Ascending aorta (tissue), 2 donors: ENCODE measurements at regions not wholly inside any gene's neighbourhood (a gene's known extent, or its start where the extent isn't known, plus 50 kb on each side); places are given as distances from the start of the nearest gene placed in this dataset.
"Not testable (repeated sequence)": the region's sequence is repeated elsewhere in the genome, so short reads cannot be mapped to it uniquely, and the experiment has no call there.

ENCODE experiments used
- DNase-seq, 2 donors: peaks; one replicate each; pipeline ENCODE4 v3.0.0-alpha.2; 2019; ENCODE audit warnings: low spot score in 2 of 2
- H3K27ac ChIP-seq, 2 donors: fragments of 200-600 bp; sonication (generic); one replicate each; pipeline ENCODE4 v1.5.1; 2016 to 2017; ENCODE audit warnings: mild to moderate bottlenecking in 1 of 2
- H3K27me3 ChIP-seq: fragments of 200-600 bp; sonication (generic); one replicate; pipeline ENCODE4 v1.5.1; 2017
- H3K36me3 ChIP-seq, 2 donors: fragments of 200-600 bp; sonication (generic); one replicate each; pipeline ENCODE4 v1.5.1; 2016
- H3K4me1 ChIP-seq, 2 donors: fragments of 200-600 bp; sonication (generic); one replicate each; pipeline ENCODE4 v1.5.1; 2016 to 2017; ENCODE audit warnings: mild to moderate bottlenecking in 1 of 2
- H3K4me3 ChIP-seq, 2 donors: fragments of 200-600 bp; sonication (generic); one replicate each; pipeline ENCODE4 v1.5.1; 2016 to 2017; ENCODE audit warnings: mild to moderate bottlenecking in 1 of 2
- H3K9me3 ChIP-seq, 2 donors: fragments of 200-600 bp; sonication (generic); one replicate each; pipeline ENCODE4 v1.5.1; 2016
- intact Hi-C: fragments of 100-400 bp; cut with DNase I; formaldehyde crosslinking; loops from one replicate; pipeline ENCODE4 v1.15.1; 2023

- H3K9me3 ChIP-seq, H3K36me3 ChIP-seq, H3K27me3 ChIP-seq, H3K4me3 ChIP-seq, H3K27ac ChIP-seq, intact Hi-C loops, H3K4me1 ChIP-seq: not testable (repeated sequence)
- peak in 1 of 2 donors; percentile 13 for DNase-seq
Observed at GRCh38 chr9:66736686-66737085, 163.8 kb upstream of the ZNF658 start.

GRCh38 chr9:66738418-66738817, 162.1 kb upstream of the ZNF658 start:
- intact Hi-C loops, H3K4me3 ChIP-seq, H3K27ac ChIP-seq, DNase-seq, H3K27me3 ChIP-seq, H3K36me3 ChIP-seq, H3K9me3 ChIP-seq, H3K4me1 ChIP-seq: not testable (repeated sequence)

- H3K4me1 ChIP-seq, H3K27ac ChIP-seq, DNase-seq, intact Hi-C loops, H3K9me3 ChIP-seq, H3K27me3 ChIP-seq, H3K4me3 ChIP-seq, H3K36me3 ChIP-seq: not testable (repeated sequence)
Observed at GRCh38 chr9:66740136-66740535, 160.4 kb upstream of the ZNF658 start.

- DNase-seq, intact Hi-C loops: not testable (repeated sequence)
Observed at GRCh38 chr9:66745846-66746245, 154.7 kb upstream of the ZNF658 start.

GRCh38 chr9:66752324-66752923, 148.1 kb upstream of the ZNF658 start:
- H3K4me1 ChIP-seq, H3K4me3 ChIP-seq, H3K27me3 ChIP-seq, DNase-seq, intact Hi-C loops, H3K36me3 ChIP-seq, H3K27ac ChIP-seq, H3K9me3 ChIP-seq: not testable (repeated sequence)

More at GRCh38 chr9:66745846-66746245, 154.7 kb upstream of the ZNF658 start:
- not testable (repeated sequence) for H3K27ac ChIP-seq, H3K36me3 ChIP-seq, H3K4me3 ChIP-seq, H3K27me3 ChIP-seq, H3K9me3 ChIP-seq, H3K4me1 ChIP-seq

- H3K4me1 ChIP-seq, H3K4me3 ChIP-seq, DNase-seq, H3K27ac ChIP-seq, H3K9me3 ChIP-seq, H3K27me3 ChIP-seq, H3K36me3 ChIP-seq, intact Hi-C loops: not testable (repeated sequence)
Observed at GRCh38 chr9:66759825-66760492, 140.6 kb upstream of the ZNF658 start.

GRCh38 chr9:66764799-66765493, 135.6 kb upstream of the ZNF658 start:
- H3K27me3 ChIP-seq, intact Hi-C loops, H3K27ac ChIP-seq, H3K9me3 ChIP-seq, H3K4me1 ChIP-seq, H3K4me3 ChIP-seq, H3K36me3 ChIP-seq, DNase-seq: not testable (repeated sequence)

GRCh38 chr9:66765531-66765930, 135.0 kb upstream of the ZNF658 start:
- H3K27me3 ChIP-seq, H3K4me3 ChIP-seq, H3K4me1 ChIP-seq, H3K36me3 ChIP-seq, H3K9me3 ChIP-seq, DNase-seq, H3K27ac ChIP-seq, intact Hi-C loops: not testable (repeated sequence)

GRCh38 chr9:66771504-66771903, 129.0 kb upstream of the ZNF658 start:
- H3K27ac ChIP-seq, H3K4me3 ChIP-seq, H3K4me1 ChIP-seq, H3K27me3 ChIP-seq, DNase-seq, H3K36me3 ChIP-seq, H3K9me3 ChIP-seq, intact Hi-C loops: not testable (repeated sequence)

GRCh38 chr9:66774618-66775017, 125.9 kb upstream of the ZNF658 start:
- H3K9me3 ChIP-seq, H3K4me3 ChIP-seq, H3K4me1 ChIP-seq, H3K27me3 ChIP-seq, H3K27ac ChIP-seq, DNase-seq, intact Hi-C loops, H3K36me3 ChIP-seq: not testable (repeated sequence)

GRCh38 chr9:66779944-66780661, 120.4 kb upstream of the ZNF658 start:
- H3K27me3 ChIP-seq, H3K4me1 ChIP-seq, H3K4me3 ChIP-seq, DNase-seq, H3K27ac ChIP-seq, H3K36me3 ChIP-seq, H3K9me3 ChIP-seq, intact Hi-C loops: not testable (repeated sequence)

- DNase-seq, H3K27ac ChIP-seq, intact Hi-C loops, H3K9me3 ChIP-seq, H3K4me1 ChIP-seq, H3K4me3 ChIP-seq, H3K36me3 ChIP-seq, H3K27me3 ChIP-seq: not testable (repeated sequence)
Observed at GRCh38 chr9:66781240-66781639, 119.3 kb upstream of the ZNF658 start.

GRCh38 chr9:66782010-66782409, 118.5 kb upstream of the ZNF658 start:
- H3K4me1 ChIP-seq, H3K27me3 ChIP-seq, H3K9me3 ChIP-seq, DNase-seq, intact Hi-C loops, H3K36me3 ChIP-seq, H3K4me3 ChIP-seq, H3K27ac ChIP-seq: not testable (repeated sequence)

GRCh38 chr9:66785603-66786002, 114.9 kb upstream of the ZNF658 start:
- H3K9me3 ChIP-seq, H3K36me3 ChIP-seq, intact Hi-C loops, H3K4me3 ChIP-seq, H3K27me3 ChIP-seq, H3K4me1 ChIP-seq, DNase-seq, H3K27ac ChIP-seq: not testable (repeated sequence)
